WTC11 (cell line): ENCODE measurements at regions not wholly inside any gene's neighbourhood (a gene's known extent, or its start where the extent isn't known, plus 50 kb on each side); places are given as distances from the start of the nearest gene placed in this dataset.

Source experiments
- ATAC-seq: fragments of 200-7000 bp; cut with Tn5 transposase; 2 replicates; pipeline ENCODE4 v1.10.0; 2021; ENCODE audit warnings: mild to moderate bottlenecking, moderate library complexity
- CTCF ChIA-PET: fragments of 300-600 bp; sonication (Branson Sonifier 250); formaldehyde crosslinking; loops from one replicate; lab custom pipeline; 2021; ENCODE audit warnings: antibody characterized with exemption; lab: Charles Lee
- POLR2A ChIA-PET: fragments of 350-600 bp; sonication (Branson Sonifier 250); formaldehyde crosslinking; loops from one replicate; lab custom pipeline; 2021; ENCODE audit warnings: antibody characterized with exemption; lab: Charles Lee
- DNase-seq: peaks from one replicate; pipeline ENCODE4 v3.0.0; 2021; ENCODE audit warnings: low spot score
- H3K27ac Mint-ChIP-seq: 2 replicates; pipeline ENCODE4 v1.8.0; 2021; ENCODE audit warnings: mixed read lengths
- H3K27me3 Mint-ChIP-seq: 2 replicates; pipeline ENCODE4 v1.8.0; 2021; ENCODE audit warnings: low read depth, mild to moderate bottlenecking, moderate library complexity, mixed read lengths
- H3K36me3 Mint-ChIP-seq: 2 replicates; pipeline ENCODE4 v1.8.0; 2021; ENCODE audit warnings: mixed read lengths
- H3K4me1 Mint-ChIP-seq: 2 replicates; pipeline ENCODE4 v1.8.0; 2022; ENCODE audit warnings: mixed read lengths
- H3K4me3 Mint-ChIP-seq: 2 replicates; pipeline ENCODE4 v1.8.0; 2021; ENCODE audit warnings: mild to moderate bottlenecking, moderate library complexity, mixed read lengths
- H3K9me3 Mint-ChIP-seq: 2 replicates; pipeline ENCODE4 v1.8.0; 2021; ENCODE audit warnings: mixed read lengths
- ATF3 ChIP-seq: sonication (generic); formaldehyde crosslinking; conservative IDR thresholded peaks from 2 replicates; pipeline ENCODE4 v1.8.1; 2022; ENCODE audit warnings: mild to moderate bottlenecking, missing genetic modification reagents
- CDX4 ChIP-seq: fragments of 250-450 bp; sonication (Bioruptor Pico); IDR thresholded peaks from 2 replicates; pipeline ENCODE4 v1.9.0; 2021; ENCODE audit warnings: moderate library complexity, mild to moderate bottlenecking, inconsistent platforms, borderline replicate concordance
- E2F5 ChIP-seq: sonication (generic); formaldehyde crosslinking; IDR thresholded peaks from 2 replicates; pipeline ENCODE4 v1.8.1; 2022; ENCODE audit warnings: mild to moderate bottlenecking, moderate library complexity, missing genetic modification reagents
- ETV6 ChIP-seq: sonication (generic); formaldehyde crosslinking; IDR thresholded peaks from 2 replicates; pipeline ENCODE4 v1.8.1; 2022; ENCODE audit warnings: mild to moderate bottlenecking, missing genetic modification reagents
- FOXP1 ChIP-seq: sonication (generic); formaldehyde crosslinking; IDR thresholded peaks from 2 replicates; pipeline ENCODE4 v1.8.0; 2022; ENCODE audit warnings: missing genetic modification reagents, mild to moderate bottlenecking, moderate library complexity, borderline replicate concordance
- IRF1 ChIP-seq: sonication (generic); formaldehyde crosslinking; IDR thresholded peaks from 2 replicates; pipeline ENCODE4 v1.8.0; 2023; ENCODE audit warnings: missing genetic modification reagents
- KAT7 ChIP-seq: sonication (generic); formaldehyde crosslinking; IDR thresholded peaks from 2 replicates; pipeline ENCODE4 v1.8.1; 2023; ENCODE audit warnings: missing genetic modification reagents, mild to moderate bottlenecking, borderline replicate concordance
- MAX ChIP-seq: sonication (generic); formaldehyde crosslinking; IDR thresholded peaks from 2 replicates; pipeline ENCODE4 v1.8.0; 2022; ENCODE audit warnings: mild to moderate bottlenecking, missing genetic modification reagents
- MXD4 ChIP-seq: fragments of 250-450 bp; sonication (Bioruptor Pico); IDR thresholded peaks from 2 replicates; pipeline ENCODE4 v1.8.0; 2021; ENCODE audit warnings: mild to moderate bottlenecking, moderate library complexity, borderline replicate concordance
- MYBL2 ChIP-seq: sonication (generic); formaldehyde crosslinking; IDR thresholded peaks from 2 replicates; pipeline ENCODE4 v1.8.1; 2023; ENCODE audit warnings: mild to moderate bottlenecking, moderate library complexity, missing genetic modification reagents
- NR2C2 ChIP-seq: sonication (generic); formaldehyde crosslinking; IDR thresholded peaks from 2 replicates; pipeline ENCODE4 v1.8.0; 2022; ENCODE audit warnings: mild to moderate bottlenecking, missing genetic modification reagents
- PRDM15 ChIP-seq: sonication (generic); formaldehyde crosslinking; IDR thresholded peaks from 2 replicates; pipeline ENCODE4 v1.8.0; 2022; ENCODE audit warnings: missing genetic modification reagents
- PREB ChIP-seq: sonication (generic); formaldehyde crosslinking; IDR thresholded peaks from 2 replicates; pipeline ENCODE4 v1.8.1; 2022; ENCODE audit warnings: mild to moderate bottlenecking, missing genetic modification reagents, moderate library complexity, borderline replicate concordance
- SP1 ChIP-seq: sonication (generic); formaldehyde crosslinking; conservative IDR thresholded peaks from 2 replicates; pipeline ENCODE4 v1.8.1; 2022; ENCODE audit warnings: missing genetic modification reagents
- TP53 ChIP-seq: sonication (generic); formaldehyde crosslinking; IDR thresholded peaks from 2 replicates; pipeline ENCODE4 v1.8.1; 2023; ENCODE audit warnings: mild to moderate bottlenecking, missing genetic modification reagents
- USF1 ChIP-seq: sonication (generic); formaldehyde crosslinking; IDR thresholded peaks from 2 replicates; pipeline ENCODE4 v1.8.0; 2022; ENCODE audit warnings: mild to moderate bottlenecking, missing genetic modification reagents
- ZNF121 ChIP-seq: sonication (generic); formaldehyde crosslinking; IDR thresholded peaks from 2 replicates; pipeline ENCODE4 v1.8.0; 2023; ENCODE audit warnings: missing genetic modification reagents
- ZNF423 ChIP-seq: fragments of 250-450 bp; sonication (Bioruptor Pico); IDR thresholded peaks from 2 replicates; pipeline ENCODE4 v2.1.2; 2022; ENCODE audit warnings: mild to moderate bottlenecking, moderate library complexity
- ZNF425 ChIP-seq: fragments of 250-450 bp; sonication (Bioruptor Pico); conservative IDR thresholded peaks from 2 replicates; pipeline ENCODE4 v1.9.0; 2021; ENCODE audit warnings: mild to moderate bottlenecking

GRCh38 chr5:20500546-20500945 is 512.5 kb upstream of the CDH18 start (continued):
- TF ChIP-seq FOXP1 (CRISPR knock-in tag) (no peak), IRF1 (CRISPR knock-in tag) (no peak), ZNF423 (no peak), ZNF425 (CRISPR knock-in tag) (no peak), MYBL2 (CRISPR knock-in tag) (no peak), ZNF121 (CRISPR knock-in tag) (no peak), E2F5 (CRISPR knock-in tag) (no peak), USF1 (CRISPR knock-in tag) (no peak), CDX4 (CRISPR knock-in tag) (no peak), ATF3 (CRISPR knock-in tag) (no peak), TP53 (CRISPR knock-in tag) (no peak), MXD4 (no peak), PREB (CRISPR knock-in tag) (no peak), KAT7 (CRISPR knock-in tag) (no peak)

GRCh38 chr5:20498926-20499325 is 510.9 kb upstream of the CDH18 start:
- TF ChIP-seq MAX (CRISPR knock-in tag) (no peak), E2F5 (CRISPR knock-in tag) (no peak), SP1 (CRISPR knock-in tag) (no peak), ETV6 (CRISPR knock-in tag) (no peak), PRDM15 (CRISPR knock-in tag) (no peak), NR2C2 (no peak)
- CTCF ChIA-PET, result no interaction called here
- Mint-ChIP-seq H3K27ac (no peak overlapping the region), H3K4me3 (no peak overlapping the region), H3K36me3 (no peaks in the 10 kb centered on the region), H3K4me1 (no peaks in the 10 kb centered on the region), H3K27me3 (no peaks in the 10 kb centered on the region), H3K9me3 (no peaks in the 10 kb centered on the region)
- DNase-seq (no peak), ATAC-seq (no peak)
- POLR2A ChIA-PET, result no interaction called here
